Lower leg skin (tissue), 4 donors: ENCODE measurements at regions not wholly inside any gene's neighbourhood (a gene's known extent, or its start where the extent isn't known, plus 50 kb on each side); places are given as distances from the start of the nearest gene placed in this dataset.

Source experiments
- DNase-seq, 2 donors: peaks; one replicate each; pipeline ENCODE4 v3.0.0-alpha.2; 2019; ENCODE audit warnings: low spot score in 2 of 2
- H3K4me3 ChIP-seq: fragments of 200-600 bp; sonication (generic); 2 replicates; pipeline ENCODE4 v1.5.1; 2017; ENCODE audit warnings: mild to moderate bottlenecking, low read depth; ENCODE audit not compliant: poor library complexity, severe bottlenecking
- POLR2A ChIP-seq, 2 donors: fragments of 450-650 bp; IDR thresholded peaks; one replicate each; pipeline ENCODE4 v1.6.1; 2016 to 2017; ENCODE audit warnings: antibody characterized with exemption in 2 of 2, mild to moderate bottlenecking in 1 of 2, moderate library complexity in 1 of 2
- WGBS, 2 donors: methylation state at CpG; one replicate each; pipeline ENCODE4 v1.1.5; 2018; 5-methylcytosine and 5-hydroxymethylcytosine counted together
- intact Hi-C: fragments of 100-400 bp; cut with DNase I; formaldehyde crosslinking; loops from one replicate; pipeline ENCODE4 v1.15.0; 2023; ENCODE audit warnings: low total_unique reads
- TF ChIP-seq, protein P1 (sequence below), 3 donors: fragments of 450-650 bp; IDR thresholded peaks; one replicate each; pipeline ENCODE4 v1.5.1; 2016; ENCODE audit warnings: antibody characterized with exemption in 3 of 3, mild to moderate bottlenecking in 3 of 3, moderate library complexity in 2 of 3

- no peak overlapping the region for H3K4me3 ChIP-seq
- 78 to 79% methylated on average over 3 of the region's 3 CpGs for WGBS, 2 donors
- no peak for DNase-seq
- intact Hi-C loops: no loop called here
- TF ChIP-seq, protein P1, sequence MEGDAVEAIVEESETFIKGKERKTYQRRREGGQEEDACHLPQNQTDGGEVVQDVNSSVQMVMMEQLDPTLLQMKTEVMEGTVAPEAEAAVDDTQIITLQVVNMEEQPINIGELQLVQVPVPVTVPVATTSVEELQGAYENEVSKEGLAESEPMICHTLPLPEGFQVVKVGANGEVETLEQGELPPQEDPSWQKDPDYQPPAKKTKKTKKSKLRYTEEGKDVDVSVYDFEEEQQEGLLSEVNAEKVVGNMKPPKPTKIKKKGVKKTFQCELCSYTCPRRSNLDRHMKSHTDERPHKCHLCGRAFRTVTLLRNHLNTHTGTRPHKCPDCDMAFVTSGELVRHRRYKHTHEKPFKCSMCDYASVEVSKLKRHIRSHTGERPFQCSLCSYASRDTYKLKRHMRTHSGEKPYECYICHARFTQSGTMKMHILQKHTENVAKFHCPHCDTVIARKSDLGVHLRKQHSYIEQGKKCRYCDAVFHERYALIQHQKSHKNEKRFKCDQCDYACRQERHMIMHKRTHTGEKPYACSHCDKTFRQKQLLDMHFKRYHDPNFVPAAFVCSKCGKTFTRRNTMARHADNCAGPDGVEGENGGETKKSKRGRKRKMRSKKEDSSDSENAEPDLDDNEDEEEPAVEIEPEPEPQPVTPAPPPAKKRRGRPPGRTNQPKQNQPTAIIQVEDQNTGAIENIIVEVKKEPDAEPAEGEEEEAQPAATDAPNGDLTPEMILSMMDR (IDR thresholded peaks at IDR 0.05): no peak
- no peak for TF ChIP-seq POLR2A (IDR thresholded peaks at IDR 0.05)
Measured at GRCh38 chr15:31782951-31783350, 247.4 kb upstream of the CHRNA7 start.

GRCh38 chr15:31786360-31786759 lies 244.0 kb upstream of the CHRNA7 start:
- WGBS, 2 donors: 77 to 79% methylated on average over 4 of the region's 4 CpGs
- TF ChIP-seq, protein P1 (IDR thresholded peaks at IDR 0.05): no peak
- TF ChIP-seq POLR2A (IDR thresholded peaks at IDR 0.05): no peak
- intact Hi-C loops: no loop called here
- no peak for DNase-seq
- H3K4me3 ChIP-seq: no peak overlapping the region

GRCh38 chr15:31788104-31788503 lies 242.2 kb upstream of the CHRNA7 start:
- no peak for DNase-seq
- H3K4me3 ChIP-seq: no peak overlapping the region
- TF ChIP-seq, protein P1 (IDR thresholded peaks at IDR 0.05): no peak
- no peak for TF ChIP-seq POLR2A (IDR thresholded peaks at IDR 0.05)
- 71 to 93% methylated on average over 3 of the region's 3 CpGs for WGBS, 2 donors
- intact Hi-C loops: no loop called here

DNA sequence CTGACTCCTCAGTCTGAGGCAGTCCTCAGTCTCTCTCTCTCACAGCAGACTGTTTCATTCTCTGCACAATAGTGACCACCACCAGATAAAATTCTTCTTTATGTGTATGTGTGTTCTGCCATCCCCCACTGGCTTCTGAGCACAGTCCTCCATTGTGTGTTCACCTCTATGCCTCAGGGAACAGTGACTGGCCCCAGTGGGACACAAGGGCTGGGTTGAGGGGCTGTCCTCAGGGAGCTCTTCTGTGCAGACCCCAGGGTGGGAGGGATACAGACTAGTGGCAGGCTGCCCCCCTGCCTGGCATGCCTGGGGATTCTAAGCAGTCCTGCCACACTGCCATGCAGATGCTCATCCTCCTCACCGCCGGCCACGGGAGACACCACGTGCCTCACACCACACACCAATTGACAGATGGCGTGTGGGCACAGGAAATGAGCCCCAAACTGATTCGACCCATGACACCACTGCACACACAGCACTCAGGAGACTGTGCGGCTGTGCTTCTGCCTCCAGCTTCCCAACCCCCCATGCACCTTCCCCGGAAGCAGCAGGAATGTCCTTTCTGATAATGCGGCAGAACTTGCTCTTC lies 237.6 kb upstream of the CHRNA7 start:
- TF ChIP-seq POLR2A (IDR thresholded peaks at IDR 0.05): no peak
- TF ChIP-seq, protein P1 (IDR thresholded peaks at IDR 0.05): no peak

GRCh38 chr15:31799319-31799714 lies 231.0 kb upstream of the CHRNA7 start:
- intact Hi-C loops: no loop called here
- whole genome bisulfite sequencing, 2 donors: 76 to 87% methylated on average over 1 of the region's 1 CpG
- peak in 1 of 2 donors; percentile 14 for DNase-seq
- TF ChIP-seq, protein P1 (IDR thresholded peaks at IDR 0.05): no peak
- H3K4me3 ChIP-seq: no peak overlapping the region

More for the DNA sequence above, 237.6 kb upstream of the CHRNA7 start:
- DNase-seq: no peak
- no peak overlapping the region for H3K4me3 ChIP-seq
- 71 to 80% methylated on average over 9 of the region's 9 CpGs for WGBS, 2 donors
- intact Hi-C loops: no loop called here

DNA sequence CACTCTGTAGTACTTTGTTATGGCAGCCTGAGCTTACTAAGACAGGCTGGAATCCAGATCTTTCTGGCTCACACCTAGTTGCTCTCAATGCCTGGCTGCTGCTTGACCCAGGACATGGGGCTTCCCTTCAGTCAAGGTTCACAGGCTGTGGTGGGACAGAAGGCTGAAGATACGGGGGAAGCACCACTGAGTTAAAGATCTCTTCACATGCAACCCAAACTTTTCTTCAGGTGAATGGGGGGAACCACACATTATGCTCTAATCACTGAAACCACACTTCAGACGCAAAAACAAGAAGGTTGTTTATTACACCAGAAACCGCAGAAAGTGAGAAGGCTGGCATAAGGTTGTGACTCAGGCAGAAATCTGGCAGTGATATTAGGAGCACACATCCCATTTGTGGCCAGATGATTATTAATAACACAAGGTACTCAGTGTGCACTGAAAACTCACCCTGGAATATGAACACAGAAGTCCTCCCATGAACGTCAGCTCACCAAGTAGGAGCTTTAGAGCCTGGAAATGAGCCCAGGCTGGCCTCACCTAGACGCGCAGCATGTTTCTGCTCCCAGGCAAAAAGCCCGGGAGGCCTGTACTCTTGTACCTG lies 230.5 kb upstream of the CHRNA7 start:
- DNase-seq: peak in 1 of 2 donors; percentile 8
- H3K4me3 ChIP-seq: no peak overlapping the region
- 79 to 90% methylated on average over 7 of the region's 7 CpGs for whole genome bisulfite sequencing, 2 donors
- TF ChIP-seq, protein P1 (IDR thresholded peaks at IDR 0.05): no peak
- TF ChIP-seq POLR2A (IDR thresholded peaks at IDR 0.05): no peak
- intact Hi-C loops: no loop called here
